DOHH2 (cell line): ENCODE measurements at regions not wholly inside any gene's neighbourhood (a gene's known extent, or its start where the extent isn't known, plus 50 kb on each side); places are given as distances from the start of the nearest gene placed in this dataset.
"Not testable (repeated sequence)": the region's sequence is repeated elsewhere in the genome, so short reads cannot be mapped to it uniquely, and the experiment has no call there.

Experiments
- H3F3A ChIP-seq: fragments of 200-600 bp; sonication (generic), shearing (Covaris generic); 2 replicates; pipeline ENCODE4 v1.6.0; 2016; ENCODE audit warnings: antibody characterized with exemption, mild to moderate bottlenecking; ENCODE audit not compliant: control insufficient read depth, insufficient read depth
- H3K27ac ChIP-seq: fragments of 200-600 bp; sonication (generic); 2 replicates; pipeline ENCODE4 v1.5.1; 2014; ENCODE audit warnings: low read depth, mild to moderate bottlenecking, low read length, moderate library complexity
- H3K27me3 ChIP-seq: fragments of 200-600 bp; sonication (generic); 2 replicates; pipeline ENCODE4 v1.6.1; 2014; ENCODE audit warnings: mild to moderate bottlenecking, low read length, mixed read lengths; ENCODE audit not compliant: control insufficient read depth
- H3K36me3 ChIP-seq: fragments of 200-600 bp; sonication (generic); 2 replicates; pipeline ENCODE4 v1.6.1; 2014; ENCODE audit warnings: mild to moderate bottlenecking, low read length, moderate library complexity, mixed read lengths; ENCODE audit not compliant: control insufficient read depth
- H3K4me1 ChIP-seq: fragments of 200-600 bp; sonication (generic); 2 replicates; pipeline ENCODE4 v1.6.1; 2014; ENCODE audit warnings: mild to moderate bottlenecking, low read length, mixed read lengths; ENCODE audit not compliant: control insufficient read depth
- H3K4me2 ChIP-seq: fragments of 200-600 bp; sonication (generic); 2 replicates; pipeline ENCODE4 v1.6.0; 2014; ENCODE audit warnings: mild to moderate bottlenecking, low read length, moderate library complexity
- H3K4me3 ChIP-seq: fragments of 200-600 bp; sonication (generic); 2 replicates; pipeline ENCODE4 v1.5.1; 2014; ENCODE audit warnings: mild to moderate bottlenecking, low read length, mixed read lengths
- H3K79me2 ChIP-seq: fragments of 200-600 bp; sonication (generic); 2 replicates; pipeline ENCODE4 v1.6.1; 2014; ENCODE audit warnings: mild to moderate bottlenecking, low read length, mixed read lengths; ENCODE audit not compliant: control insufficient read depth
- H3K9me2 ChIP-seq: fragments of 200-600 bp; sonication (generic); replicated peaks from 2 replicates; pipeline ENCODE4 v1.6.1; 2014; ENCODE audit warnings: mild to moderate bottlenecking, low read length, mixed read lengths; ENCODE audit not compliant: control insufficient read depth
- H3K9me3 ChIP-seq: fragments of 200-600 bp; sonication (generic); 2 replicates; pipeline ENCODE4 v1.6.1; 2014; ENCODE audit warnings: antibody characterized with exemption, low read length, mixed read lengths; ENCODE audit not compliant: control insufficient read depth, insufficient read depth
- H4K20me1 ChIP-seq: fragments of 200-600 bp; sonication (generic); 2 replicates; pipeline ENCODE4 v1.6.0; 2014; ENCODE audit warnings: low read depth, mild to moderate bottlenecking, antibody characterized with exemption, low read length, moderate library complexity; ENCODE audit not compliant: control insufficient read depth, insufficient read depth
- EZH2phosphoT487 ChIP-seq: fragments of 200-600 bp; sonication (generic); IDR thresholded peaks from 2 replicates; pipeline ENCODE4 v1.6.1; 2017; ENCODE audit warnings: borderline replicate concordance, mild to moderate bottlenecking, antibody characterized with exemption, low read length, moderate library complexity, mixed read lengths
- TF ChIP-seq, protein P1 (sequence below): fragments of 200-600 bp; sonication (generic); IDR thresholded peaks from one replicate; pipeline ENCODE4 v1.5.1; 2014; ENCODE audit warnings: antibody characterized with exemption, mild to moderate bottlenecking, low read depth, low read length; ENCODE audit not compliant: poor library complexity, severe bottlenecking

DNA sequence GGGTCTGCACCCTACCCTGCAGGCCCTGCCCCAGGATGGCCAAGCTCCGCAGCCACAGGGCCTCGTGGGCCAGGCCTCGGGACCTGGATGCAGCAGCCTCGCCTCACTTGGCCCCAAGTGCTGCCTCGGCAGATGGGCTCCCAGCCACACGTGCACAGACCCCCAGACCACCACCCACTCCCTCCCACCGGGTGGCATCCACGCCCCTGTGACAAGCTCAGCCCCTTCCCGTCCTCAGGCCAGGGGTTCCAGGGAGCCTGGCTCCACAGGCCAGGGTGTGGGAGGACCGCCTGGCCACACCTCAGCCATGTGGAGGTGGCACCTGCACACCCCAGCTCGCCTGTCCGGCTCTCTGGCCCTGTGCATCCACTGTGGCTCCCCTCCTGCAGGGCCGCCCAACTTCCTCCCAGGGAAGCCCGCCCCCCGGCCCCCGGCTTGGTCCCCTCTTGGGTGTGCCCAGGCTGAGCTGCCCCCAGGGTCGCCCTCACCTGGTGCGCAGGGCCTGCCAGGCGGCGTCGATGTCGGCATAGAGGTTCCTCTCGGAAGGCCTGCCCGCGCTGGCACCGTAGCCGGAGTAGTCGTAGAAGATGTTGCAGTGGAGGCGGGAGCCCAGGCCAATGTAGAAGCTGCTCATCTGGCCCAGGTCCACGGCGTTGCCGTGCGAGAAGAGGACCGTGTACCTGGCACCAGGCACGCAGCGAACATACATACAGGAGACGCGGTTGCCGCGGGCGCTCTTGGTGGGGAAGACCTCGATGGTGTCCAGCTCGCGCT is 127.4 kb upstream of the VPREB1 start:
- H3K9me2 ChIP-seq, H3K36me3 ChIP-seq, H4K20me1 ChIP-seq, H3K27me3 ChIP-seq, H3K9me3 ChIP-seq, H3K79me2 ChIP-seq: not testable (repeated sequence)
- Histone ChIP-seq H3K4me2 (peak overlapping the region; percentile 70), H3K4me1 (peaks cover 26% of the 10 kb centered on the region), H3K4me3 (peak overlapping the region; percentile 74), H3F3A (peaks cover 14% of the 10 kb centered on the region), H3K27ac (0 out of 2 replicates have a peak overlapping the region, but pooled peaks have one; percentile 50)

DNA sequence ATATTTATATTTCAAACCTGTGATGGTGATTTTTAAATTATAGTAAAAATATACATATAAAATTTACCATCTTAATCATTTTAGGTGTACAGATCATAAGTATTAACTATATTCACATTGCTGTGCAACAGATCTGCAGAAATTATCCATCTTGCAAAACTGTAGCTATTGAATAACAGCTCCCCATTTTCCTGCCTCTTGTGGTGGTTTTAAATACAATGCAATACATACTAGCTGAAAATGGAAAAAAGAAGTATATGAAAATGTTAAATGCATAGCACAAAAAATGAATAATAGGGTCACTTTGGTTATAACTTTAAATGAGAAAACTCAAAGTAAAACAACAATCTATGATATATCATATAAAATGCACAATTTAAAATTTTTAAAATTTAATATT is 130.9 kb upstream of the VPREB1 start:
- H3K27me3 ChIP-seq: no peaks in the 10 kb centered on the region
- TF ChIP-seq, protein P1, sequence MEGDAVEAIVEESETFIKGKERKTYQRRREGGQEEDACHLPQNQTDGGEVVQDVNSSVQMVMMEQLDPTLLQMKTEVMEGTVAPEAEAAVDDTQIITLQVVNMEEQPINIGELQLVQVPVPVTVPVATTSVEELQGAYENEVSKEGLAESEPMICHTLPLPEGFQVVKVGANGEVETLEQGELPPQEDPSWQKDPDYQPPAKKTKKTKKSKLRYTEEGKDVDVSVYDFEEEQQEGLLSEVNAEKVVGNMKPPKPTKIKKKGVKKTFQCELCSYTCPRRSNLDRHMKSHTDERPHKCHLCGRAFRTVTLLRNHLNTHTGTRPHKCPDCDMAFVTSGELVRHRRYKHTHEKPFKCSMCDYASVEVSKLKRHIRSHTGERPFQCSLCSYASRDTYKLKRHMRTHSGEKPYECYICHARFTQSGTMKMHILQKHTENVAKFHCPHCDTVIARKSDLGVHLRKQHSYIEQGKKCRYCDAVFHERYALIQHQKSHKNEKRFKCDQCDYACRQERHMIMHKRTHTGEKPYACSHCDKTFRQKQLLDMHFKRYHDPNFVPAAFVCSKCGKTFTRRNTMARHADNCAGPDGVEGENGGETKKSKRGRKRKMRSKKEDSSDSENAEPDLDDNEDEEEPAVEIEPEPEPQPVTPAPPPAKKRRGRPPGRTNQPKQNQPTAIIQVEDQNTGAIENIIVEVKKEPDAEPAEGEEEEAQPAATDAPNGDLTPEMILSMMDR: no peak
- no peak for TF ChIP-seq EZH2phosphoT487
- peaks cover 47% of the 10 kb centered on the region for H3K4me1 ChIP-seq
- peaks cover 4% of the 10 kb centered on the region for H3K79me2 ChIP-seq
- no peaks in the 10 kb centered on the region for H3K9me2 ChIP-seq
- no peaks in the 10 kb centered on the region for H4K20me1 ChIP-seq
- H3F3A ChIP-seq: peaks cover 33% of the 10 kb centered on the region
- H3K36me3 ChIP-seq: no peaks in the 10 kb centered on the region
- H3K27ac ChIP-seq: no peak overlapping the region
- H3K4me3 ChIP-seq: no peak overlapping the region
- H3K9me3 ChIP-seq: no peaks in the 10 kb centered on the region
- H3K4me2 ChIP-seq: no peak overlapping the region

DNA sequence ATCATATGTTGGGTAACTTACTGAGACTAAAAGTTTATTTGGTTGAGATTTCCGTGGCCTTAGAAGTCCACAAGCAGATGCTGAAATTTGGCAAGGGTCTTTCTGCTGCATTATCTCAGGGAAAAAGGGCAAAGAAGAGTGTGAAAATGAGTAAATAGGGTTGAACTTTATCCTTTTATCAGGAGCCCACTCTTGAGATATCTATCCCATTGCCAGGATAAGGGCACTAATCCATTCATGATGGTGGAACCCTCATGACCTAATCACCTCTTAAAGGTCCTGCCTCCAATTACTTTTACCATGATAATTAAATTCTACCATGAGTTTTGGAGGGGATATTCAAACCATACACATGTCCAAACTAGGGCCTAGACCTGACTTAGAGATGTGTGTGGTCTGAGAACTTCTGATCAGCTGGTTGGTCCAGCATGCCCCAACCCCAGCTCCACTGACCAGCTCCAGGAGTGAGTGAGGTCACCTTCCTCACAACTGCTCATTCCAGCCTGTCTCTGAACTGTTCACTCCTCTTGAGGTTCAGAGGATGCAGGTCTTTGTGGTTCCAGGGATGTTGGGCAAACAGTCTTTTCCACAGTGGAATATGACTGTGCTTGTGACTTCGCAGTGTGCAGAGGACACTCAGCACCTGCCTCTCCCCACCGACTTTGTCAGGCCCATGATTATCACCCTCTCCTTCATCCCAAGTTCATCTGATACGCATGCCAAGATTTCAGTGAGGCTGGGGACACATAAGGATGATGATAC is 130.1 kb upstream of the TOP3B start:
- H3K36me3 ChIP-seq: no peaks in the 10 kb centered on the region
- H3K9me2 ChIP-seq: no peaks in the 10 kb centered on the region
- no peaks in the 10 kb centered on the region for H3K79me2 ChIP-seq
- no peak overlapping the region for H3K4me3 ChIP-seq
- H3K4me1 ChIP-seq: peaks cover 42% of the 10 kb centered on the region
- H3K27ac ChIP-seq: no peak overlapping the region; the same call in 1 of the 2 replicates
- no peaks in the 10 kb centered on the region for H3K27me3 ChIP-seq
- H3K9me3 ChIP-seq: no peaks in the 10 kb centered on the region
- no peak overlapping the region for H3K4me2 ChIP-seq
- H3F3A ChIP-seq: peaks cover 30% of the 10 kb centered on the region
- no peaks in the 10 kb centered on the region for H4K20me1 ChIP-seq
- TF ChIP-seq EZH2phosphoT487: no peak
- TF ChIP-seq, protein P1: no peak

DNA sequence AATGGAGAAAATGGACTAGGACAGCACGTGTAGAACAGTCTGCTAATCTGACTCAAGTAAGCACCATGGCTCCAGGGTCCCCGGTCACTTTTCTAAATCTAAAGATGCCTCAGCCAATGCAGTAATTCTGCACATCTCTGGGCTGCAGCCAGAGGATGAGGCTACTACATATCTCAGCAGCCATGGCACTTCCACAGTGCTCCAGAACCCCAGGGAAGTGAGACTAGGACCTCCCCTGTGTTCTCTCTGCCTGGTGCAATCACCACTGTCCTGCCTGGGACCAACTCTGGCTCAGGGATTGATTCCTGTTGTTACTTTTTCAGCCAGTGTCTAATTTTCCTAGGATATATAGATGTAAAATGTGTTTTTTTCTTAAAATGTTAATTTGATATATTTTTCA is 129.4 kb upstream of the TOP3B start:
- Histone ChIP-seq H3K4me2 (no peak overlapping the region), H3K27me3 (no peaks in the 10 kb centered on the region), H3K79me2 (no peaks in the 10 kb centered on the region), H3F3A (peaks cover 30% of the 10 kb centered on the region), H3K27ac (peak overlapping the region; percentile 46), H4K20me1 (no peaks in the 10 kb centered on the region), H3K4me3 (no peak overlapping the region), H3K36me3 (no peaks in the 10 kb centered on the region), H3K9me2 (no peaks in the 10 kb centered on the region), H3K9me3 (no peaks in the 10 kb centered on the region), H3K4me1 (peaks cover 42% of the 10 kb centered on the region)
- TF ChIP-seq, protein P1: no peak
- no peak for TF ChIP-seq EZH2phosphoT487
